ENCODE measurements at regions not wholly inside any gene's neighbourhood (a gene's known extent, or its start where the extent isn't known, plus 50 kb on each side); places are given as distances from the start of the nearest gene placed in this dataset.

DNA sequence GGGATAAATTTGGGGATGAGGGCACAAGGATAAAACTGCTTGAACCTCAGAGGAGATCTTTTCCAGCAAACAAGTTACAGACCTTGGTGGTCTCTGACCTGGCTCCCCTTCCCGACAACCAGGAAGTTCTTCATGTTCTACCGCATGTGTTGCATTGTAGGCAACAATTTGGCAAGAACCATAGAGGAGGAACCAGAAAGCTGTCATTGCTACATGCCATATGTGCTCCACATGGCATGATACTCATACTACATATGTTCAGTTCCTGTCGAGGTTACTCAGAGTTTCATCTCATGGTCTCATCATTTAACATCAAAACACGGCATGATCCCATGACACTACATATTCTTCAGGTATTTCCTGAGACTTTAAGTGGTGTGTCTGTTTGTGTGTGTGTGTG, 235.9 kb downstream of the OR13H1 start:
- no peak for DNase-seq

GRCh38 chrX:131782646-131783045, 238.8 kb downstream of the OR13H1 start:
- no peak for DNase-seq

GRCh38 chrX:131783555-131784308, 239.4 kb upstream of the STK26 start:
- DNase-seq: no peak

DNA sequence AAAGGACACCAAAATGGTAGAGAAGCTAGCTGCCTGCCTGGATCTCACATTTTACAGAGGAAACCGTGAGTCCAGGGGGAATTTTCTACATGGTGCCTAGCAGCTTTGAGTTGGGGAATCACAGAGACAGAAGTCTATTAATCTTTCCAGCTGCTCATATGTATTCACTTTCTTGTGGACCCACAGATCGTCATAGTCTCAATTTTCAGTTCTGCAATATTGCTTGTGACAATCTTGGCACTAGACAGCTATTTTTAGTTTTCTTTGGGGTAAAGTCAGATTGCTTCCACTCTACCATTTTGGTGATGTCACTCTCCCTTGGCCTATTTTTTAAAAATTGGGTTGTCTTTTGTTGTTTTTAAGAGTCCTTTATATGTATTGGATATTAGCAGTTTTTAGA, 233.4 kb upstream of the STK26 start:
- no peak for DNase-seq

GRCh38 chrX:131791608-131792355, 231.3 kb upstream of the STK26 start:
- DNase-seq: no peak

DNA sequence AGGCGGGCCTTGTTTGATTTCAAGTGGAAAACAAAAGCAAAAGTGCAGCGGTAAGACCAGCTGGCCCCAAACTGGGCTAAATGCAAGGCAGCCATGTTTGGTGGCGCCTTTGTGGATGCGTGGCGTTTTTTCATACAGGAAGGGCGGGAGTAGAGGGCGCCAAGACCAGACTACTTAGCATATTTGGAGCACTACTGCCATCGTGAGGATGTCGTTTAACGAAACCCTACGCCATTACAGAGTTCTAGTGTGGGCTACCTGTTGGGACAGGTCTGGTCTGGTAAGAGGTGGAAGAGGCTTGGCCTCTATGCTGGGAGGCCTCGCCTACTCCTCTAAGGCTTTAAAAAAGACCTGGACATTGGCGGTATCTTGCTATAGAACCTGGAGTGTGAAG, 230.7 kb upstream of the STK26 start:
- DNase-seq: no peak

- no peak for DNase-seq
Measured at GRCh38 chrX:131792789-131793462, 230.2 kb upstream of the STK26 start.

DNA sequence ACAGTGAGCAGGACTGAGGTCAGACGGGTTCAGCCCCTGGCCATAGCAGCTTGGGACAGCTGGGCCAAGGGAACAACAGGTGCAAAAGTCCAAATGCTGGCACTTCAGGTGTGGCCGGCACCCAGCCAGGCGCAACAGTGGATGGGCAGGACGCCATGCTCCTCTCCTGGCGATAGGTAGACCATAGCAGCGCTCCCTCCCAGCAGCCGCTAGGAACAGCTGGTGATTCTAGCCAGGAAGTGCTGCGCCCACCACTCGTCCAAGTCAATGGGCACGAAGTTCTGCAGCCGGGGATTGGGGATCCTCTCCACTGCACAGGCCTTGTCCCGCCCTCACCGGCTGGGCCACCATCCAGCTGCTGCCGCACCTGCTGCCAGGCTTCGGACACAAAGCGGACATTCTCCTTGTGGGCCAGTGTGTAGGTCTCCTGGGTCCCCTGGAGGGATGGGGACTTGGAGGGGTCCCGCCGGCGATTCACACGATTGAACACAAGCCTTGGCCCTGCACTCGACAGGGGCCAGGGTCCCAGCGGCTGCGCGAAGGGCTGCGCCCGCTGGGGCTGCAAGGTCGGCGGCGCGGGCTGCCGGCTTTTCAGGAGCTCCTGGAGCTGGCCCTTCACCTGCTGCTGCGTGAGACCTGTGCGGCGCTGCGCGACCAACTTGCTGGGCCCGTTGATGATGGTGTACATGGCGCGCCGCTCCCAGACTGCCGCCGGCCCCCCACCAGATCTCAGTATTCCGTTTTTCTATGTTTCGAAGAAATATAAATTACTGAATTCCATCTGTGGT, 227.5 kb upstream of the STK26 start:
- no peak for DNase-seq

DNA sequence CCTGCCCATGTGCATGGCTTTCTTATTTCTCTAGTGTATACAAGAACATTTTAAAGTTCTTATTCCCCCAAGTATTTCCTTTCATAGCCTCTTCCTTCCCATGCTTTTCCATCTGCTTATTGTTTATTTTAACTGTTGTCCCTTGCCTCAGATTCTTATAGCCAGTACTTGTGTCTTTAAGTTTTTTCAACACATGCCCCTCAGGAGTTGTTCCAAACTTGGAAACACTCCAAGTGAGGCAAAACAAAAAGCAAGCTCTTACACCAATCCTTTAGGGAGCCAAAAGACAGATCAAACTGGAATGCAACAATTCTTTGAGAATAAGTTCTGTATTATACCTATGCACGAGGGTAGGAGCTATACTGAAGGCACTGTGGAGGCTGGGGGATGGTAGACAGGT, 222.0 kb upstream of the STK26 start:
- no peak for DNase-seq

DNA sequence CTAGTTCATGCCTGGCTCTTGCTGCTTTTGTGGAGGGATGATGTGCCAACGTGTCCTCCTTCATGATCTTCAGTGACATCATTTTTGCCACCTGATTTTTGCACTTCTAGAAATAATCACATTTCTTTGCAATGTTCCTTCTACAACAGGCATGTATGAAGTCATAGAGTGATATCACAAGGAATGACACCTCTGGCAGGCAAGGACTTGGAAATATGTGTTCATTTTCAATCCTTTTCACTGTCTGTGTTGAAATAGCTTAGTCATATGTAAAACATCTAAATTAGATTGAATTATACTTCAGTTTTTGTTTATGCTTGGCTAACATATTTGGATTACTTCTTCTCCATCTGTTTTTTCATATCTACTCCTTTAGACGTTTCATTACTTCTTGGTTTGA, 221.2 kb upstream of the STK26 start:
- DNase-seq: no peak

- no peak for DNase-seq
Measured at GRCh38 chrX:131802836-131803626, 220.1 kb upstream of the STK26 start.

DNA sequence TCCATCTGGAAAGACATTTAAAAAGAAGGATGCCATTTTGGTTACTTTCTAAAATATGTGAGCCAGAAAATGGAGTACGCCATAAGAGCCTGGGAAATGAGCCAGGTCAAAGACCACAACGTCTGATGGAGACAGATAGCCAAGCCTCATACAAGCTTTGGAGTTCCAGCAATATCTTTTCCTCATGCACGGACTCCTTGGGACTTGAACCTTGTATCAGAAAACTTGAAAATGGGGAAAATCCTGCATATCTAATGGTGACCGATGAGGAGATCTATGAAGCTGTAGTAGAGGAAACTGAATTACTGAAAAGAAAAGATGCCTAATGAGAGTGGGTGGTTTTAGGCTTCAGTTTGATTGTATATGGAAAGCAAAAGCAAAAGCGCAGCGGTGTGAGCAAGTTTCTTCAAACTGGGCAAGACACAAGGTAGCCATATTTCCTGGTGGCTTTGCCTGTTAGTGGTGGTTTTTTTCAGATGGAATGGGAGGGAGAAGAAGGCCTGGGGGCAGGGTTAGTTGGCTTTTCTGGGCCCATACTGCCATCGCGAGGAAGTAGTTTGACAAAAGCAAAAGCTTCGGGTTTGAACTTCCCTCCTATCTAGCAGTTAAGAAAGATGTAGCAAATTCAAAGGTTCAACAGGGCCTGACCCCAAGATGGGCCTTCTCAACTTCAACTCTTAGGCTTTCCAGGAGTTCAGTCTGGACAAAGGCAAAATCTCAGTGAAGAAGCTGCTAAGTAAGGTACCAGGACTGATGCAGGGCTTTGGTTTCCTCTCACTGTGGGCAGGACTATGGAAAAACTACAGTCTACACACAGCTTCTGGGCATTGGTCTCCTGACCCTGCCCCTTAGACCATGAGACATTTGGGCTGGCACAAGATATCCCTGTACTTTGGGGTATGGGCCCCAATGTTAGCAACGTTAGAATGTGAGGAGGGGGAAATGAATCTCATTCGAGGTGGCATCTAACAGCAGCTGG, 210.0 kb upstream of the STK26 start:
- DNase-seq: no peak

DNA sequence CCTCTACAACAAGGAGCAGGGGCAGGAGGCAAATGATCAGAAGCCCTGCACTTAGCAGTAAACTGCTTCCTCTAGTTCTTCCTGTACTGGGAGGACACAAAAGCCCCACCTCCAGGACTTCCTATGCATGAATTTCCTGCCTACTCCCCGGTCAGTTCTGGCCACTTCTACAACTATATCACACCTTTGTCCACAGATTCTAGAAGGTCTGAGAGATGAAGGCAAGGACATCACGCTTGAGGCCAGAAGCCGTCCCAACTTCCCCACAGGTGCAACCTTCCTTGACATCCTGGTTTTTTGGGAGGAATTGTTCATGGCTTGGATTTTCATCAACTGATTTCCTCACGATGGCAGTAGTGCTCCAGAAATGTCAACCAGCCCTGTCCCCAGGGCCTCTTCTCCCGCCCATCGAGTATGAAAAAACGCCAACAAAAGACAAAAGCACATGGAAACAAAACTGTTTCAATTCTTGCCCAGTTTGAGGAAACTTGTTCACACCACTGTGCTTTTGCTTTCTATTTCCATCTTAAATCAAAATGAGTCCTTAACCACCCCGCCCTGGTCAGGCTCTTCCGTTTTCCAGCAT, 206.5 kb upstream of the STK26 start:
- DNase-seq: no peak

- DNase-seq: no peak
Measured at GRCh38 chrX:131818297-131818936, 204.7 kb upstream of the STK26 start.

GRCh38 chrX:131821945-131822622, 201.0 kb upstream of the STK26 start:
- DNase-seq: no peak

GRCh38 chrX:131826572-131826971, 196.5 kb upstream of the STK26 start:
- DNase-seq: no peak

- no peak for DNase-seq
Measured at GRCh38 chrX:131827935-131828334, 195.2 kb upstream of the STK26 start.

- no peak for DNase-seq
Measured at GRCh38 chrX:131828482-131828881, 194.6 kb upstream of the STK26 start.

- DNase-seq: peak; percentile 95
Measured at GRCh38 chrX:131830400-131831184, 192.5 kb upstream of the STK26 start.

All from islet precursor cell (in vitro differentiated cells).